Renal pelvis (tissue), 1 donor: ENCODE measurements at regions not wholly inside any gene's neighbourhood (a gene's known extent, or its start where the extent isn't known, plus 50 kb on each side); places are given as distances from the start of the nearest gene placed in this dataset.

Experiments used
- DNase-seq: peaks from one replicate; pipeline ENCODE4 v3.0.0-alpha.2; 2013

DNA sequence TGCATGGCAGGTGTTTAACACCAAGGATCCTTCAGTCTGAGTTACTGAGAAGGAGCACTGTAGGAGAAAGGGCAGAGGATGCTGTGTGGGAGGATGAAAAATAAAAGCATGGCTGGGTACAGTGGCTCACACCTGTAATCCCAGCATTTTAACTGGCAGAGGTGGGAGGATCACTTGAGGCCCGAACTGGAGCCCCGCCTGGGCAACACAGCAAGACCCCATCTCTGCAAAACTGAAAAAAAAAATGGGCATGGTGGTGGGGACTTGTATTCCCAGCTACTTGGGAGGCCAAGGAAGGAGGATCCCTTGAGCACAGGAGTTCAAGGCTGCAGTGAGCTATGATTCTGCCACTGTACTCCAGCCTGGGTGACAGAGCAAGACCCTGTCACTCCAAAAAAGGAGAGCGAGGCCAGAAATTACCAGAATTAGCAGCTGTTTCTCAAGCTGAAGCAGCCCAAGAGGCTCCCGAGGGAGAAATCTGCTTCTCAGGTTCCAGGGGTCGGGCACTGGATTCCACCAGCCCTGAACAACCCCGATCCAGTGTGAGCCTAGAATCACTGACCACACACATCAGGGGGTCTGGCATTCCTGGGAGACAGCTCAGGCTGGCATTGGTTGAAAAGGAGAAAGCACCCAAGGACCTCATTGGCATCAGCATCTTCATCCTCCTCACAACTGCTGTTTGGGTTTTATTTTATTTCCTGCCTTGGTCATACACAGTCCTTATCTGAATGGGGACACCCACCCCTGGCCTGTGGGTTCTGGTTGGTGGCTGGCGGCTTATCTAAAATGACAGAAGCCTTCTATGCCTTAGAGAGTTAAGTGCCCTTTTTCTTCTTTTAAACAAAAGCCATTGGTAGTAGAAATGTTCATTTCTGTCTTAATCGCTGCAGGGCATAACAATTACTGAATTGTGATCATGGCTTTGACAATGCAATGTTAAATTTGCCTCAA lies 66.3 kb upstream of the TRIM2 start:
- no peak for DNase-seq

GRCh38 chr4:153138736-153139135 lies 65.5 kb upstream of the TRIM2 start:
- no peak for DNase-seq

DNA sequence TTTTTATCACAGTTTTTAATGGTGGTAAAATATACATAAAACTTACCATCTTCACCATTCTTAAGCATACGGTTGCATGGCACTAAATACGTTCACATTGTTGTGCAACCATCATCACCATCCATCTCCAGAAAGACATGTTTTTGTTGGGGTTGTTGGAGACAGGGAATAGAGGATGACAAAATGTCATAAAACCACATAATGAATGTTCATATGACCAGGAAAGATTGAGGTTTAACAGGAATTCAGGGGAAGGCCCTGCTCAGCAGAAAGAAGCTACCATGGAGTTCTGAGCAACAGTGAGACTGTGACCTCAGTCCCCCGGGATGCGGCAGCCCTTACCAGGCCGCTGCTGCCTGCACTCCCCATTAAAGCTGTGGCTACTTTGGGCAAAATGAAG lies 63.9 kb upstream of the TRIM2 start:
- no peak for DNase-seq

DNA sequence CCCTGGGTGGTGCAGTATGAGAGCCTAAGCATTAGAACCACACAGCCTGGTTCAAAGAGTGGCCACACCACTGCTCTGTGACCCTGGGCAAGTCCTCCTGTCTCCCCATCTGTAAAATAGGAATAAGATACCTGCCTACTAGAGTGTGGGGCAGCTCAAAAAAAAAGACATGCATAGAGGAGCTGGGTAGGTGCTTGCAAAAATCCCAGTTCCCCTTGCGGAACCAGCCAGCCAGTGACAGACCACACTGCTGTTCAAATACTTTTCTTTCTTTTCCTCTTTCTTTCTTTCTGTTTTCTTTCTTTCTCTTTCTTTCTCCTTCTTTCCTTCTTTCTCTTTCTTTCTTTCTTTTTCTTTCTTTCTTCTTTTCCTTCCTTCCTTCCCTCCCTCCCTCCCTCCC lies 63.0 kb upstream of the TRIM2 start:
- no peak for DNase-seq

GRCh38 chr4:153142700-153143438 lies 61.4 kb upstream of the TRIM2 start:
- DNase-seq, result peak; percentile 84

DNA sequence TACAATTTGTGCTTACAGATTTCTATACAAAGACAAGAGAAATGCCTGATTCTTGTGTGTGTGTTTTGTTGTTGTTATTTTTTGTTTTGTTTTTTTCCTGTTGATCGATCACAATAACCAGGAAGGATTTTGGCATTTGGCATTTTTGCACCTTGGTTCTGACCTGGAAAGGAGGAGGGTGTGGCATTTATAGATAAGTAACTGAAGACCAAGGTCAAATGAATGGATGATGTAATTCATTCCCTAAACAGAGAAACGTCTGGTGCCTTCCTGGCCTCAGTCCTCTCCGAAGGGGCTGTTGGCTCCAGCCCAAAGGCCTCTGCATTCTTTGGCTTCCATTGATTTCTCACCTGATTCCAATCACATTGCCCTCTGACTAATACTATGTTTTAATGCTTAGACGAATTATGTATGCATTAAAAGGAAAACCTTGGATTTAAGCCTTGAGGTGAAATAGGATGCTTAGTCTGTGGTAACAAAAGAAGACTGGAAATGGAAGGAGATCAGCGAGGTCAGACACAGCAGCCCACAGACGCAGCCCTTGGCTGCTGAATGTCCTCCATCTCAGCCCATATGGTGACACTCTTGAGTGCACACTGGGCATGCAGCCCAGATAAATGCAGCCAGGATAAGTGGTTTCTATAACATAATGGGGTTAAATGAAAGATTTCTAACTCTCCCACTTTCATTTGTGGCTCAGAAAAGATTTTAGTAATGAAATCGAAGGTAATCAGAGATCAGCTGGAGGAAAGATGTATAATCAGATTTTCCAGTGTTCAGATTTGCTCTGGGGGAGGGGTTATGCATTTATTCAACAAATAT lies 60.5 kb upstream of the TRIM2 start:
- peak; percentile 53 for DNase-seq

DNA sequence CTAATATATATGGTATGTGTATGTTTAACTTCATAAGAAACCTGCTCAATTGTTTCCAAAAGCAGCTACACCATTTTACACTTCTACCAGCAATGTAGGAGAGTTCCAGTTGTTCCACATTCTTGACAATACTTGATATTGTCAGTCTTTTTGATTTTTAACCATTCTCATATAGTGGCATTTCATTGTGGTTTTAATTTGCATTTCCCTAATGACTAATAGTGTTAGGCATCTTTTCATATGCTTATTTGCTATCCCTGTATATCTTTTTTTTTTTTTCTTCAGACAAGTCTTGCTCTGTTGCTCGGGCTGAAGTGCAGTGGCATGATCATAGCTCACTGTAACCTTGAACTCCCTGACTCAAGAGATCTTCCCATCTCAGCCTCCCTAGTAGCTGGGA lies 58.2 kb upstream of the TRIM2 start:
- DNase-seq, result no peak

GRCh38 chr4:153146961-153147360 lies 57.3 kb upstream of the TRIM2 start:
- no peak for DNase-seq

DNA sequence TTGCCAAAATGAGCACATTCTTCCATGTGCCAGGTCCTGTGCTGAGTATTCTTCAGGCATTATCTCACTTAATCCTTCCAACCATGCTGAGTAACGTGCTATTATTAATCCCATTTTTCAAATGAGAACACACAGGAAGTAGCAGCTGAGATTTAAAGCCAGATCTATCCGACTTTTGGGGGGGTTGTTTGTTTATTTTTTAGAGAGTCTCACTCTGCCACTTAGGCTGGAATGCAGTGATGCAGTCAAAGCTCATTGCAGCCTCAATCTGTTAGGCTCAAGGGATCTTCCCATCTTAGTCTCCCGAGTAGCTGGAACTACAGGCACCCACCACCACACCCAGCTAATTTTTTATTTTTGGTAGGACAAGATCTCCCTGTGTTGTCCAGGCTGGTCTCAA lies 55.5 kb upstream of the TRIM2 start:
- DNase-seq, result no peak

GRCh38 chr4:153151535-153152455 lies 52.4 kb upstream of the TRIM2 start:
- peak; percentile 86 for DNase-seq

GRCh38 chr4:153152501-153153338 lies 51.5 kb upstream of the TRIM2 start:
- peak; percentile 58 for DNase-seq

GRCh38 chr4:153153339-153153871 lies 50.8 kb upstream of the TRIM2 start:
- peak; percentile 46 for DNase-seq

DNA sequence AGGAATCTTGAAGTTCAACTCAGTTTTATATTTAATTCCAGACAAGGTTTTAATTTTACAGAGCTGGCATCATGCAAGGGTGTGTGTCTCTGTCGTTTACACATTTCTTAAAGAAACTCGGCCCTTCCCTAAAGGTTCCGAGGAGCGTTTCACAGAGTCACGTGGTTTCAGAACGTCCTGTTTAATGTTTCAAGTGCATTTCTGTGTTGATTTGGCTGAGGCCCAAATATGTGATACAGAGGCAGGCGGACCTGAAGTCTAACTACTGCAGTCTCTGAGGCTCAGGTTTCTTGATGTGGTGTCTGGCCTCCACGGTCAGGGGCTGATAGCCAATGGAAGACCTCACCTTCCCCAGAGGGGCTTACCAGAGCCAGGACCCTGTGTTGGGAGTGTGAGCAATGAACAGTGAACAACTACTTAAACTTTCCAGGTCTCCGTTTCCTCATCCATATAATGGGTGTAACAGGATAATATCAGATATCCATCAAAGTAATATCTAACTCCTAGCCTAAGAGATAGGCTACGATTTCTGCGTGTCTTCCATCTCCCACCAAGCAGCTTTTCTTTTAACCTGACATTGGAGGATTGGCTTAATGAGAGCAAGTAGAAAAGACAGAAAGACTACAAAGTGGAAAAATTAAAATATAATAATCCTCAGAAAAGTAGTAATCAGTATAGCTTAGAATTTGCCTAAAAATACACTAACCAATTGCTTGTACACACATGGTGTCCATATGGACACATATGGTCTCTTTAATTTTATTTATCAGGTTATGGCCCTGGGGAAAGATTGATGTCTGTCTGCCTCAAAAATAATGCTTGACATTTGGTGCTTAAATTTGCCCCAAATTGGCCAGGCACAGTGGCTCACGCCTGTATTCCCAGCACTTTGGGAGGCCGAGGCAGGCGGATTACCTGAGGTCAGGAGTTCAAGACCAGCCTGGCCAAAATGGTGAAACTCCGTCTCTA lies 50.0 kb upstream of the TRIM2 start:
- no peak for DNase-seq
